Stimulated activated CD4-positive, alpha-beta T cell treated with anti-CD3 and anti-CD28 coated beads, TNF-alpha, amount 100 ng/mL, for 4 hours (primary cell): ENCODE measurements at regions not wholly inside any gene's neighbourhood (a gene's known extent, or its start where the extent isn't known, plus 50 kb on each side); places are given as distances from the start of the nearest gene placed in this dataset.
"Not testable (repeated sequence)": the region's sequence is repeated elsewhere in the genome, so short reads cannot be mapped to it uniquely, and the experiment has no call there.

ENCODE experiments used
- DNase-seq, 3 experiments: peaks; one replicate each; pipeline ENCODE4 v3.0.0-alpha.2; 2020; ENCODE audit warnings: low read depth in 3 of 3

DNA sequence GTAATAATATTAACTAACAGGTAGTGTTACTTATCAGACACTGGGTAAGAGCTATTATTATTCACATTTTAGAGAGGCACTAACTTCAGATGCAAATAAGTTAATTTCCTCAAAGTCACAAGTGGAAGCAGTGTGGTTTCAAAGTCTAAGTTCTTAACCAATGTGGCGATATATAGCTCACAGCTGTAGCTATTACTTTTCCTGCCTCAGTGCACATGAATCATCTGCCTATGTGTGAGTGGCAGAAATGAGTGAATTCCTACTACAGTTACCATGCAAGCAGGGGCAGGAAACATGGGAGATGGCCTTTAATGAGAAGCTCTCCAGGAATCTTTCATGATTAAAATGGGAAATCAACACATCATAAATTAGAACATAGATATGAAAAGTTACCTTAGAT, 126.2 kb upstream of the EYA4 start:
- no peak for DNase-seq

DNA sequence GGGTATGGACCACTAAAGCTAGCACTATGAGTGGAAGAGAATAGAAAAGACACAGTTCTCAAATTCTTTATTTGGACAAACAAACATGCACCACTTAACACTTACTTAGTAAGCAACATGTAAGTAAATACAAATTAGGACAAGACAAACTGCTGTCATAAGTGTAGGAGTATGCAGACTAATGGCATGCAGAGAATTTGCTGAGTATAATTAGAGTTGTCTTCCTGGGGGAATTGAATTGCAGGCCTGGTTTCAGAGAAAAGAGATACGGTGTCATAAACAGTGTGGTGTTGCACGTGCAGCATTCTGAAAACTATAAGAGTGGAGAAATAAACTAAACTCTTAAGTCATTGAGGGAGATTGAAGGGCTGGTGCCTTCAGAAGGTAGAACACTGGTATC, 125.2 kb upstream of the EYA4 start:
- DNase-seq: no peak

DNA sequence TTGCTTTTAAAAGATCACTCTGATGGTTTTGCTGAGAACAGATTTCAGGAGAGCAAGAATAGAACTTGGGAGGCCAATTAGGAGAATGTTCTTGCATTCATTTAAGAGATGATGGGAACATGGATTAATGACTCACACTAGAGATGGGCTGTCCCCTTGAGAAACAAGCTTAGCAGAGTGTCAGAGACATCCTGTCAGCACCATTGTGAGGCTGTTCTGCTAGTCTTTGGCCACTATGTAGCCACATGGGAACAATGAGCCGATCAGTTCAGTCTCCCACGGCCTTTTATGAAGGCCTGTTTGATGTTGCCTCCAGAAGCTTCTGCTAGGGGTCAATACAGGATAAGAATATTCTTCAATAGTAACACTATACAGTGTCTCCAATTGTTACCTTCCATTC, 113.0 kb upstream of the EYA4 start:
- no peak for DNase-seq

DNA sequence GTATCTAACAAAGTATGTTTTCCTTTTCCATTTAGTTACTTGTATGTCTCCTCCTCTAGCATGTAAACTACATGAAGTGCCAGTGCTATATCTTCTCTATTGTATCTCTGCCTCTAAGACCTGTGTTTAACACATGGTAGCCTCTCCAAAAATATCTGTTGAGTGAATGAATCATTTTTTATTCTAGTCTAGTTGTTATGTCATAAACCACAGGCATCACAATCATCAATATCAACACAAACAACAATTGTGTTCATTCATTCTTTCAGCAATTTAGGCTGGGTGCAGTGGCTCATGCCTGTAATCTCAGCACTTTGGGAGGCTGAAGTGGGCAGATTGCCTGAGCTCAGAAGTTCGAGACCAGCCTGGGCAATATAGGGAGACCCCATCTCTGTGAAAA, 111.6 kb upstream of the EYA4 start:
- no peak for DNase-seq

DNA sequence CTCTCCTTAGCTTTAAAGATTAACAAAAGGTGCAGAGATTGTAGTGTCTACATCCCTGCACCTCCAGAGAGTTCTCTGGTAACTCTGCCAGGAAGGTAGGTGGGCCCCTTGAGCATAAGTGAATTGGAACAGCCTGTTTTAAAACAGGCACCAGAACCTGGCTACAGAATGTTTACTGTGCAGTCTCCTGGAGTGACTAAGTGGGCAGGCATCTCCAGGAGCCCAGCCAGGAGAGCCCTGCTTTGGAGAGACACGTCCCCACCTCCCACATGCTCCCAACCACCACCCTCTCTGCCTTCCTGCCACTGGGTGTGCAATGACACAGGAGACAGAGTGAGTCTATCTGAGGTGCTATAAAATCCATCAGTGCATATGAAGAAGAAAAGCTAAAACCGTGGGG, 110.3 kb upstream of the EYA4 start:
- DNase-seq: no peak

DNA sequence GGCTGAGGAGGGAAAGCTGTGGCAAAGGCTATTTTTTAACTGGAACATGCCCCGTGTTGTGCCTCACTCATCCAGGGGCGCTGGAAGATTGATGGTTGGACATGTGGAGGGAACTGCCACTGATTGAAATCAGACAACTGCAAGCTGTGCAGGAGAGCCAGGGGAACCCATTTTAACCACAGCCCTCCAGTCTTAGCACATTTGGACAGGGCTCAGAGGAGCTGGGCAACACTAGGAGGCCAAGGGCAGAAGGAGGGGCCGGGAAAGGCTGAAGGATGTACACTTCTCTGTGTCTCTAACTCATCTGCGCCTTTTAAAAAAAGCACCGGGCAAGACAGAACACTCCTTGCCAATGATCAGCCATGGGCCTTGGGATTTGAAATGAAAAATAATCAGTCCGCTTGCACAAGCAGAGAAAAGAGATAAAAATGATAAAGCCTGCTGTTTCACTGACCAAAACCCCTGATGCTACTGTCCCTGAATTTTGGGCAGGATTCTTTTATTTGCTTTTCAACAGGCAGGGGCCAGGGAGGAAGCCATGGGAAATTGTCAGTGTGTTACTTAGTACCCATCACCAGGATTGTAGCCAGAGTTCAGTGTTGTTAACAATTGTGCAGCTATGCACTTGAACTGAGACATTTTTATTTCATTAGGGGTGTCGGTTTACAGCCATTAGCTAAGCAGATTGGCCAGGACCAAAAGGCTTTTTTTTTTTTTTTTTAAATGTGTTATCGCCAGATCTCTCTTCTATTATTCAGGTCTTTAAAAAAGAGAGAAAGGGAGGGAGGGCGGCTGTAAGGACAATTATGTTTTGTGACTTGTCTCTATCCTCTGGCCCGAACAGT, 109.3 kb upstream of the EYA4 start:
- DNase-seq: no peak

DNA sequence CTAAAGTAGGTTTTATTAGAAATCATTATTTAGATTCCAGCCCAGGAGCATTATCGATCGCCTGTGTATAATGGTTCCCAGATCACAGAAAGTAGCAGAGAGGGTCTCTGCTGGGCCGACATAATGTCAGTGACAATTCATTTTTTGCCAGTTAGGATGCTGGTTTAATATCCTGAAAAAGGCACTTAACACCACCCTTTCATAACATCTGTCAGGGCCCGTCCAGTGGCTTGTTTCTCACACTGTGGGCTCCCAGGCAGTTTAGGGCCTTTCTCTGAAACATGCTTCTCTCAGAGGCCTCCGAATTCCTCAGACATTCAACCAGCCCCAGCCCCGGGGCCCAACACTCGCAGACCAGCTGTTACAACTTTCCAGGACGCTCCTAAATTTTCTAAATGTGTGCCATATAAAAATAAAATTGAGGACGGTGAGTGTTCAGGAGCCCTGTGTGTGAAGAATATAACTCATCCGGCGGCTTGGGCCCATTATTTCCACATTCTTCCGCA, 108.6 kb upstream of the EYA4 start:
- no peak for DNase-seq

DNA sequence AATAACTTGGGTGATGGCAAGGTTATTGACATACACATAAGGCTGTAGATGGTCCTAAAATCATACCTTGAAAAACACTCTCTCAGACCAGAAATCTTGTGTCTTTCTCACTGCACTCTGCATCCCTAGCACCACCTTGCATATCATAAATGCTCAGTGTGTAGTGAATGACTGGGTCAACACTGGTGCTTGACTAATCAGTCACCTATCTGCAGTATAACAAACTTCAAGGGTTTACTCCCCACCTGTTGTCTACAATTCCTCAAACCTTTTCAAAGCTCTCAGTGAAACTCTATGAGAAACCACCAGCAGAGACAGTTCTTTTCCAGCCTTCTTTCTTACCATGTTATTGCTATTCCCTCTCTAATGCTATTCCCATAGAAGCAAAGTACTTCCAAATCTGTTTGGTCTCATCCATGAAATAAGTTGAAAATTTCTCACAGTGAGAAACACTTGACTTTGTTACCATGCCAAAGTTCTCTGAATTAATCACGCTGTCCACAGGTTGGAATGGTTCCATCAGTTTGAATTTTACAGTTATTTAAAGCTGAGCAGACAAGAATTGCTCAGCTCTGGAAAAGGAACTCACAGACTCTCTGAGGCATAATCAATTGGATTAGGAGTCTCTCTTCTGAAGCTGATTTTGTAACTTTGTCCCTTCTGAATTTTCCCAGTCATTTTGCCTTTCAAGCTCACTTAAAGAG, 104.8 kb upstream of the EYA4 start:
- DNase-seq: no peak

DNA sequence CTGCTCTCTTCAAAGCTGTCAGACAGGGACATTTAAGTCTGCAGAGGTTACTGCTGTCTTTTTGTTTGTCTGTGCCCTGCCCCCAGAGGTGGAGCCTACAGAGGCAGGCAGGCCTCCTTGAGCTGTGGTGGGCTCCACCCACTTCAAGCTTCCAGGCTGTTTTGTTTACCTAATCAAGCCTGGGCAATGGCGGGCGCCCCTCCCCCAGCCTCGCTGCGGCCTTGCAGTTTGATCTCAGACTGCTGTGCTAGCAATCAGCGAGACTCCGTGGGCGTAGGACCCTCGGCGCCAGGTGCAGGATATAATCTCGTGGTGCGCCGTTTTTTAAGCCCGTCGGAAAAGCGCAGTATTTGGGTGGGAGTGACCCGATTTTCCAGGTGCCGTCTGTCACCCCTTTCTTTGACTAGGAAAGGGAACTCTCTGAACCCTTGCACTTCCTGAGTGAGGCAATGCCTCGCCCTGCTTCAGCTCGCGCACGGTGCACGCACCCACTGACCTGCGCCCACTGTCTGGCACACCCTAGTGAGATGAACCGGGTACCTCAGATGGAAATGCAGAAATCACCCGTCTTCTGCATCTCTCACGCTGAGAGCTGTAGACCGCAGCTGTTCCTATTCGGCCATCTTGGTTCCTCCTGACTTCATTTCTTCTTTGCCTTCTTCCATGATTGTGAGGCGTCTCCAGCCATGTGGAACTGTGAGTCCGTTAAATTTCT, 93.5 kb upstream of the EYA4 start:
- not testable (repeated sequence) for DNase-seq

DNA sequence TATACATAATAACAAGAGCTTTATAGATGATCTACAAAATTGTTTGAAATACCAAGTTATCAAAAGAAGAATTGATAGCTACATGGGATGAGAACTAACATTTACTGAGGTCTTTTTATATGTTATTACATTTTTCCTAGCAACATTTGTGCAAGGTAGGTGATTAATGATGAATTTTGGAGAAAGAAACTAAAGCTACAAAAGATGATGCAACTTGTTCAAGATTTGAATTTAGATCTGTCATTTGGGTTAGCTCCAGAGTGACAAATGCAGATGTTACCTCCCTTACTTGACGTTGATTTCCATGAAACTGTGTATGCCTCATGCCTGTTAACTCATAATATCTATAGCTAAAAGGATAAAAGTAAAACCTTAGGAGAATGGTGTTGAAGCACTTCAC, 84.5 kb upstream of the EYA4 start:
- DNase-seq: no peak

DNA sequence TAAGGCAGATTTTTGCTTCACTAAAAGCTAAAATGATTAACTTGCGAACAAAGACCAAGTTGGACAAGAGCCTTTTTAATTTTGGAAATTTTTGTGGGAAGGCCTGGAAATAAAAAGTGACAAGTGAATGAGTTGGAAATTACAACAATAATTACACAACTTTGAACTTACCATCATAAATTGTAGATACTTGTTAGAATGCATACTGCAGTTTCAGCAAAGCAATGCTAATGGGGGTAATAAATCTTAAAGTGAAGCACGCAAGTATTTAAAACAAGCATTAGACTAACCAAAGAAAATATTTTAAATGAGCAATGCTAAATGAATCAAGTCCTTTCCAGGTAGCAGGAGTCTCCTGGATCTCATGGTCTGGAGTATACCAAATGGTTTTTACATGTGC, 83.2 kb upstream of the EYA4 start:
- DNase-seq: no peak

DNA sequence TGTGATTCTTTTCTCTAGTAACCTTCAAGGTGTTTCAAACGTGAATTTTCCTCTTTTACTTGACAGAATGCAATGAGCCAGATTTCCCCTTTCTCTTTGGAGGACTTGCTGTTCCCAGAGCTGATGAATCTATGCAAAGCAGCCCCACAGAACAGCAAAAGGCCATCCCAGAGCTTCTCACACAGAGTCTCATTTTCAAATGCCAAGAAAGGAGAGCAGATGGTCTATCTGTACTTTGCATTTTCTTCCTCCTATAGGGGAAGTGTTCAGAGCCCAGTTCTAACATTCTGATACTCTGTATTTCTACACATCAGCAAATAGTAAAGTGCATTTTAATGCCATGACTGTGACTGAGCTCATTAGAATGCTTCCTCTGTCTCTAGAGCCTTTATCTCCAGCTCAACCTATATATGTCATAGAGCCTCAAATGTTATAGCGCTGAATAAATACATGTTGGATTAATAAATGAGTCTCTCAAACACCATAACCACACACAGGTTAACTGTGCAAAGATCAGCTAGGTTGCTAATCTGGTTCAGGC, 81.8 kb upstream of the EYA4 start:
- no peak for DNase-seq

DNA sequence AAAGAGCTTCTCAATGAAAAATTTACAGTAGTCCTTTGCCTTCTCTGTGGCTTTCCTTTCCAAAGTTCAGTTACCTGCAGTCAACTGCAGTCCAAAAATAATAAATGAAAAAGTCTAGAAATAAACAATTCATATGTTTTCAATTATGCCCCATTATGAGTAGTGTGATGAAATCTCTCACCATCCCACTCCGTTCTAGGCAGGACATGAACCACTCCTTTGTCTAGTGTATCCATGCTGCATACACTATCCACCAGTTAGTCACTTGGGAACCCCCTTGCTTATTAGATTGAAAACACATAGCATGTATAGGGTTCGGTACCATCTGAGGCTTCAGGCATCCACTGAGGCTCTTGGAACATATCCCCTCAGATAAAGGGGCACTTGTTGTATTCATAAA, 80.6 kb upstream of the EYA4 start:
- no peak for DNase-seq

DNA sequence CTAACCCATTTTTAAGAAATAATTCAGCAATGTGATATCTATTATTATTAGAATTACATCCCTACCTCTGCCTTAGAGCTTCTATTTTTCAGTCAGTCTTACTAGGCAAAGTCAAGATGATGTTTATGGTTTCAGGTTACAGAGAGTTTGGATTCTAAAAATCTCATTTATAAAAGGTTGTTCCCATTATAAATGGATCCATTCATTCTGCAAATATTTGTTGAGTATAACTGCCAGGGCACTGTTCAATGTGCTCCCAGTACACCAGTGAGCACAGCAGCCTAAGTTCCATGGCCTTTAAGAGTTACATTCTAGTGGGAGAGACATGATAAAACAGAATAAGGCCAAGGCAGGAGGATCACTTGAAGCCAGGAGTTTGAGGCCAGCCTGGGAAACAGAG, 75.9 kb upstream of the EYA4 start:
- no peak for DNase-seq

DNA sequence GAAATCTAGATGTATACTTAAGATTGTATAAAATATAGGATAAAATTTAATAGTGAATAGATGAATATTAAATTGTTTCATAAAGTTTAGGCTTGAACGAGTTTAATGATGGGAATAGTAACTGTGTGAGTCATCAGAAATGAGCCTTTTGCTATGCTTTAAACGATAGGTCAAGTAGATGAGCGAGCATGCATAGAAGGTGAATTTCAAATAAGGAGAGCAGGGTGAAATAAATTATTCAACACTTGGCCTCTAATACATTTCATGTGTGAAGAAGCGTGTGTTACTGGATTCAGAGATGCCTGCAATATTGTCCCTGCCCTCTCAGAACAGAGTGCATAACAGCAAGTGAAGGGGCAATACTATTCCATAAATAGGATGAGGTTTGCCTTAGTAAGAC, 74.4 kb upstream of the EYA4 start:
- no peak for DNase-seq

DNA sequence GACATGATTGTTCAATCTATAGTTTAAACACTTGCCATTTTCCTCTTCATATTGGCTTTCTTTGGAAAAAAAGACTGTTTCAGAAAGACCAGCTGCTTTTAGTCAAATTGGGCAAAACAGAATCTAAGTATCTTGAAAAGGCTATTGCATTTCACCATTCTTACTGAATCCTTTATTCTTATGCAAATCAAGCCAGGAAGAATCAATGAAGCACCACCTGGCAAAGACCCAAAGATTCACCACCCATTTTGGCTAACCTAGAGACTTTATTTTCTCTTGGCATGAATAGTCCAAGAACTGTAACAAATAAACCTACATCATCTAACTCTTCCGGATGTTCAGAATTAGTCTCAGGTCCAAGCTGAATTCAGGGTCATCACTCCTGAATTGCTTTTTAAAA, 71.3 kb upstream of the EYA4 start:
- DNase-seq: no peak

DNA sequence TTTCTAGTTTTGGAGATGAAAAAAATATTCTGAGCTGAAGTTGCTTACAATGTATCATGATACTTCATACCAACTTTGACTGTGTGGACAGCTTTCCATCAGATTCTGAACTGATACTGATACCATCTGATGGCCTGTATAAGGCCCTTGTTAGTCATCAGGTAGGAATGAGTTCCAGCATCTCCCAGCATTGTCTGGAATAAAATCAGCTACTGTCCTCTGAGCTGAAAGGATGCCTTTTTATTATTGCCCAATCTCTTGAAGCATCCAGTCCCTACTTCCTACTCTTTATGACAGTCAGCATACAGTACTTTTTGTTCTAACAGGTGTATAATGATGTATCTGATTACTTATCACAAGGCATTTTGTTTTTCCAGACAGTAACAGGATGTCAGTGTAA, 70.6 kb upstream of the EYA4 start:
- DNase-seq: no peak

DNA sequence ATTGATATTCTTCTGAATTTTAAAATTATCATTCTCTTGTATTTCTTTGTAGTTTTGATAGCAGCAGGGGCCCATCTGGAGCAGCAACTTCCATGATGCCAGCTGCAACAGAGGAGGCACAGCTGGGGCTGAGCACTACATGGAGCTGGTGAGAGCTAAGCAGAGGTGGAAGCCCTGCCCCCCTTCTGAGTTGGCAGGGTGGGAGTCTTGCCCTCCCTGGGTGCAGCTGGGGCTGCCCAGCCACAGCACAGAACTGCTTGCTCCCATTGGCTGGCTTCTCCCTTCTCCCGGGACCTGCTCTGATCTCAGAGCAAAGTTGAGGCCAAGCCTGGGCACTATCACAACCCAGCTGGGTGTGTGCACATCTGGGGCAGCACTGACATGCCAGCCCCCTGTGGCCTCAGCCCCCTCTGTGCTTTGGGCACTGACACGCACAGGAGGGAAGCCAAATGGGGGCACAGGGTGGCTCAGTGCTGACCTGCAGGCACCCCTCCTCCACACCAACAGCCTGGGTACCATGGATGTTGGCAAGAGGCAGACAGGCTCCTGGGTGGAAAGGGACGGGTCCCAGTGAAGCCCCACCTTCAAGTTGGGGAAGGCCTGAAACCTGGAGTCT, 69.1 kb upstream of the EYA4 start:
- DNase-seq: no peak

DNA sequence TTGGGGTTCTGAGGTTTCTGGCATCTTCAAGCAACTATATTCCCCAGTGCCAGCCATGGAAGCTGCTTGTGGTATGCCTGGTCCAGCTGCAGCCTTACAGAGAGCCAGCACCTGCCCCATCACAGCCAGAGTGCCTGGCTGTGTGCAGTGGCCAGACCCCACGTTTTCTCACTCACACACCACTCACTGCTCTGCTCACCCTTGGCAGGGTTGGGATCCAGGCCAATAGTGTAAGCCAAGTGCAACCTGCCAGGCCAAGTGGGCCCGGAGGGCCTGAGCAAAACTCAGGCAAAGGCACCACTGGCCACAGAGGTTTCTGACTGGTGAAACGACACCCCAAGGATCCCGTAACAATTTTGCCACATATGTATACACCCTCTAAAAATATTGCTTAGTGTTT, 67.9 kb upstream of the EYA4 start:
- no peak for DNase-seq

DNA sequence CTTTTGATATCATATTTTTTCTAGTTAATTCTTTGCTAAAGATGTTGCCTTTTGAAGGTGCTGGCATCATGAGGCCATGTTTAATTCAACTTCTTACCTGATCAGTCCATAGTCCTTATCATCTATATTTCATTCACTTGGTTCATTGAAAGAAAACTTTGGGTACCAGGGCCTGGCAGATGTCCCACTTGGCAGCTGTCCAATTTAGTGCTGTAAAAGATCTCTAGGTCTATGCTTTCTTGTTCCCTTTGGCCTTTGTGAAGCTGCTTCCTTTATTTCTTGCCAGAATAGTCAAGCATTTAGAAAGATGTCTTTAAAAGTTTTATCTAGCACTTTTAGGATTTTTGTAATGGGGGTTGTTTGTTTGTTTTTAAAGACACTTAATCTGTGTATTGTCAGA, 61.7 kb upstream of the EYA4 start:
- no peak for DNase-seq

DNA sequence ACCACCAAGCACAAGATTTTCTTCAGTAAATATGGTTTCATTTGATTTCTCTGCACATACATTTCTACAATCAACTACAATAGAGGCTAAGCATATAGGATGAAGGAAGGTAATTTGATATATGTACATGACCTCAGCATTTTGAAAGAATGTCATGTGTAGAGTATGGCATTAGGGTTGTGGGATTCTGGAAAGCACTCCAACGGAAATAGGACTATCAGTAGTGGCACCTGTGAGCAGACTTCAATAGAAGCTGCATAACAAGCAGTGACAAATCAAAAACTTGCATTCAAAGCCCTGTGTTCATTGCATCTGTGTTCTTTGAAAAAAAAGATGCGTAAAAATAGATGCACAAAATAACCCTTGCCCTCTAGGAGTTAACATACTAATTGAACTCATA, 57.5 kb upstream of the EYA4 start:
- no peak for DNase-seq

DNA sequence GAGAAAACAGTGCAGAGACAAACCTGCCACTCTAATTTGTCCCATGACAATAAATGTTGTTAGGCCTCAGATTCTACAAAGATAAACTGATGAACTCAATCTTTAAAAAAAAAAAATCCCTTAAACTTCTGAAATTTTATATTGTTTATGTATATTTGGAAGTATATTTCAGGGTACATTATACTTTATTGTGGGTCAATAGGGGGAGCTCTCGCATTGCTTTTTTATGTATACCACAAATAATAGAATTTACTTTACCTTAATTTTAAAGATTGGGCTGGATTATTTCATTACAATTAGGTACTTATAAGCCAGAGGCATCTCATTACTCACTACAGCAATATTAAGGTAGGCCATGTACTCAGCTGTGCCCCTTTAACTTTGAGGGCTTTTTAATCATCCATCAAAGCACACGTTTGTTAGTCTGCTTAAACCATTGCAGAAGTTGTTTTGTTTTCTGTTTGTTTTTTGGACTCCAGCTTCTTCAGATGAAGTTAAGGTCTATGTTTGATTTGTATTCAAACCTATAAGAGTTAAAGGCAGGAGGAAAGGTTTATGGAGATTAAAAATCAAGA, 56.3 kb upstream of the EYA4 start:
- DNase-seq: no peak
